RKO (cell line): ENCODE measurements at regions not wholly inside any gene's neighbourhood (a gene's known extent, or its start where the extent isn't known, plus 50 kb on each side); places are given as distances from the start of the nearest gene placed in this dataset.
"Not testable (repeated sequence)": the region's sequence is repeated elsewhere in the genome, so short reads cannot be mapped to it uniquely, and the experiment has no call there.

Experiments used
- DNase-seq: peaks from one replicate; pipeline ENCODE4 v3.0.0-alpha.2; 2016; ENCODE audit warnings: low spot score

GRCh38 chr5:39558541-39558940, 133.8 kb upstream of the DAB2 start:
- DNase-seq = no peak

- no peak for DNase-seq
These were observed 131.0 kb upstream of the DAB2 start for GRCh38 chr5:39555788-39556187.

GRCh38 chr5:39547553-39548154, 122.9 kb upstream of the DAB2 start:
- DNase-seq = peak; percentile 60

- DNase-seq = no peak
These were observed 120.2 kb upstream of the DAB2 start for GRCh38 chr5:39544941-39545340.

- no peak for DNase-seq
These were observed 118.6 kb upstream of the DAB2 start for GRCh38 chr5:39543335-39543734.

- no peak for DNase-seq
These were observed 117.9 kb upstream of the DAB2 start for GRCh38 chr5:39542511-39543285.

- peak; percentile 9 for DNase-seq
These were observed 117.1 kb upstream of the DAB2 start for GRCh38 chr5:39541920-39542319.

GRCh38 chr5:39539470-39539869, 114.7 kb upstream of the DAB2 start:
- no peak for DNase-seq

GRCh38 chr5:39534690-39535089, 109.9 kb upstream of the DAB2 start:
- no peak for DNase-seq

GRCh38 chr5:39533749-39534148, 109.0 kb upstream of the DAB2 start:
- no peak for DNase-seq

GRCh38 chr5:39532511-39532910, 107.7 kb upstream of the DAB2 start:
- DNase-seq = no peak

GRCh38 chr5:39531306-39531705, 106.5 kb upstream of the DAB2 start:
- DNase-seq = no peak

GRCh38 chr5:39526914-39527477, 102.2 kb upstream of the DAB2 start:
- DNase-seq = no peak

- not testable (repeated sequence) for DNase-seq
These were observed 101.0 kb upstream of the DAB2 start for GRCh38 chr5:39525781-39526180.

- DNase-seq = no peak
These were observed 100.5 kb upstream of the DAB2 start for GRCh38 chr5:39525271-39525670.

- DNase-seq = no peak
These were observed 99.0 kb upstream of the DAB2 start for GRCh38 chr5:39523821-39524220.

GRCh38 chr5:39521940-39522590, 97.3 kb upstream of the DAB2 start:
- DNase-seq = no peak

- no peak for DNase-seq
These were observed 96.5 kb upstream of the DAB2 start for GRCh38 chr5:39521098-39521860.

GRCh38 chr5:39520232-39520572, 95.4 kb upstream of the DAB2 start:
- DNase-seq = no peak

GRCh38 chr5:39519566-39520231, 94.9 kb upstream of the DAB2 start:
- no peak for DNase-seq

GRCh38 chr5:39519079-39519478, 94.3 kb upstream of the DAB2 start:
- DNase-seq = no peak

GRCh38 chr5:39518516-39518915, 93.7 kb upstream of the DAB2 start:
- DNase-seq = no peak
